Activated CD8-positive, alpha-beta memory T cell treated with anti-CD3 and anti-CD28 coated beads, Interleukin-2, amount 50 U/mL, for 4 hours (primary cell): ENCODE measurements at regions not wholly inside any gene's neighbourhood (a gene's known extent, or its start where the extent isn't known, plus 50 kb on each side); places are given as distances from the start of the nearest gene placed in this dataset.
"Not testable (repeated sequence)": the region's sequence is repeated elsewhere in the genome, so short reads cannot be mapped to it uniquely, and the experiment has no call there.

Source experiments
- DNase-seq: peaks from one replicate; pipeline ENCODE4 v3.0.0-alpha.2; 2020

GRCh38 chr4:9110700-9111099, 59.5 kb upstream of the FAM90A26 start:
- not testable (repeated sequence) for DNase-seq

DNA sequence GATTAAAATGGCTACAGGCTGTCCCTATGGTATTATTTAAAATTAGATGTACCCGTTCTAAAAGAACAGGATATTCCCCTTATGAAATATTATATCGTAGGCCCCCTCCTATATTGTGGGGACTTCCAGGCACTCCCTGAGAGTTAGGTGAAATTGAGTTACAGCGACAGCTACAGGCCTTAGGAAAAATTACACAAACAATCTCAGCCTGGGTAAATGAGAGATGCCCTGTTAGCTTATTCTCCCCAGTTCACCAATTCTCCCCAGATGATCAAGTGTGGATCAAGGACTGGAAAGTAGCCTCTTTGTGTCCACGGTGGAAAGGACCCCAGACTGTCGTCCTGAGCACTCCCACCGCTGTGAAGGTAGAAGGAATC, 67.1 kb upstream of the FAM90A26 start:
- not testable (repeated sequence) for DNase-seq

DNA sequence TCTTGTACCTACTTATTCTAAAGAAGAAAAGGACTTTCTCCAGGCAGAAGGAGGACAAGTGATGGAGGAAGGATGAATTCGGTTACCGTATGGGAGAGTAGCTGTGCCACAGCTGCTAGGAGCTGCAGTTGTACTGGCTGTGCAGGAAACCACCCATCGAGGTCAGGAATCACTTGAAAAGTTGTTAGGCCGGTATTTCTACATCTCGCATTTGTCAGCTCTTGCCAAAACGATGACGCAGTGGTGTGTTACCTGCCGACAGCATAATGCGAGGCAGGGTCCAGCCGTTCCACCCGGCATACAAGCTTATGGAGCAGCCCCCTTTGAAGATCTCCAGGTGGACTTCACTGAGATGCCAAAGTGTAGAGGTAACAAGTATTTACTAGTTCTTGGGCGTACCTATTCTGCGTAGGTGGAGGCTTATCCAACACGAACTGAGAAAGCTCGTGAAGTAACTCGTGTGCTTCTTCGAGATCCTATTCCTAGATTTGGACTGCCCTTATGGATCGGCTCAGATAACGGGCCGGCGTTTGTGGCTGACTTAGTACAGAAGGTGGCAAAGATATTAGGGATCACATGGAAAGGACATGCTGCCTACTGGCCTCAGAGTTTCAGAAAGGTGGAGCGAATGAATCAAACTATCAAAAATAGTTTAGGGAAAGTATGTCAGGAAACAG, 67.6 kb upstream of the FAM90A26 start:
- not testable (repeated sequence) for DNase-seq

DNA sequence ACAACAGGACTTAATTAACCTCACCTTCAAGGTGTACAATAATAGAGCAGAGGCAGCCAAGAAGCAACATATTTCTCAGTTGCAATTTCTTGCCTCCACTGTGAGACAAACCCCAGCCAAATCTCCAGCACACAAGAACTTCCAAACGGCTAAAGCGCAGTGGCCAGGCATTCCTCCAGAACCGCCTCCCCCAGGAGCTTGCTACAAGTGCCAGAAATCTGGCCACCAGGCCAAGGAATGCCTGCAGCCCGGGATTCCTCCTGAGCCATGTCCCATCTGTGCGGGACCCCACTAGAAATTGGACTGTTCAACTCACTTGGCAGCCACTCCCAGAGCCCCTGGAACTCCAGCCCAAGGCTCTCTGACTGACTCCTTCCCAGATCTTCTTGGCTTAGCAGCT, 73.9 kb upstream of the FAM90A26 start:
- DNase-seq, result not testable (repeated sequence)

GRCh38 chr4:9078796-9079195, 91.4 kb upstream of the FAM90A26 start:
- DNase-seq, result not testable (repeated sequence)

DNA sequence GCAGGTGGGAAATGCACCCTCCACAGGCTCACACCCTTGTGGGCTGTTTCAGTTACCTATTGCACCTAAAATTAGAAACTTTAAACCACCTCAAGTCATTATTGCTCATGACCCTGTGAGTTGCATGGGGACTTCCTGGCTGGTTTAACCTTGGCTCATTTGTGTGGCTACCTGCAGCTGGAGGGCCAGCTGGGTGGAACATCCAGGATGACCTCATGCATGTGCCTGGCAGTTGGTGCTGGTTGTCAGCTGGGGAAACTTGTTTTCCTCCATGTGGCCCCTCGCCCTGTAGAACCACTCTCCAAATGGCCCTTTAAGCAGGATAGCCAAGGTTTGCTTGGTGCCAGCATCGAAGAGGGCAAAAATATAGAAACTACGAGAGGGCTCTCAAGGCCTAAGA, 93.2 kb upstream of the FAM90A26 start:
- not testable (repeated sequence) for DNase-seq

DNA sequence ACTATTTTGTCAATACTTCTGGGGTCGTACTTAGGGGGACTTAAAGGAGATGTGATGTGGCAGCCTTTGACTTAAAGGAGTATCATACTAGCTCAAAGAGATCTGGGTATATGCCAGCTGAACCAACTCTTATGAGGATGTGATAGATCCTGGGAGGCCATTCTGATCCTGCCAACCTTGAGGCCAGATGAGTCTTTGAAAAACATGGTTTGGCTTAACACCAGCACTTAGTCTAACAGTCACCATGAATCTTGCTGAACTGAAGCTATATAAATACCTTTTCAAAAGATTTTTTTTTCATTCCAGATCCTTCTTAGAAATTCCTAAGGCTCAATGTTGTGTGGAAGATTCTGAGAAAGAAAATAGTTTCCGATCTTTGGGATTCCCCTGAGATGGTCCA, 93.7 kb upstream of the FAM90A26 start:
- DNase-seq, result not testable (repeated sequence)

GRCh38 chr4:9073371-9073770, 96.8 kb upstream of the FAM90A26 start:
- DNase-seq, result not testable (repeated sequence)

- not testable (repeated sequence) for DNase-seq
Measured at GRCh38 chr4:9072521-9073220, 97.5 kb upstream of the FAM90A26 start.

DNA sequence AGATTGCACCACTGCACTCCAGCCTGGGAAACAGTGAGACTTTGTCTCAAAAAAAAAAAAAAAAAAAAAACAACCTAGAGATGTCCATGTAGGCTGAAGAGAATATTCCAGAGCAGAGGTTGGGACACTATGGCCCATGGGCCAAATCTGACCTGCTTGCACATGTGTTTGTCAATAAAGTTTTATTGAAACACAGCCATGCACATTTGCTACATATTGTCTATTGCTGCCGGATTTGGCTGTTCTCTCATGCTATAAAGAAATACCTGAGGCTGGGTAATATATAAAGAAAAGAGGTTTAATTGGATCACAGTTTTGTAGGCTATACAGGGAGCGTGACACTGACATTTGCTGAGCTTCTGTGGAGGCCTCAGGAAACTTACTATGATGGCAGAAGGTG, 102.3 kb upstream of the FAM90A26 start:
- not testable (repeated sequence) for DNase-seq

DNA sequence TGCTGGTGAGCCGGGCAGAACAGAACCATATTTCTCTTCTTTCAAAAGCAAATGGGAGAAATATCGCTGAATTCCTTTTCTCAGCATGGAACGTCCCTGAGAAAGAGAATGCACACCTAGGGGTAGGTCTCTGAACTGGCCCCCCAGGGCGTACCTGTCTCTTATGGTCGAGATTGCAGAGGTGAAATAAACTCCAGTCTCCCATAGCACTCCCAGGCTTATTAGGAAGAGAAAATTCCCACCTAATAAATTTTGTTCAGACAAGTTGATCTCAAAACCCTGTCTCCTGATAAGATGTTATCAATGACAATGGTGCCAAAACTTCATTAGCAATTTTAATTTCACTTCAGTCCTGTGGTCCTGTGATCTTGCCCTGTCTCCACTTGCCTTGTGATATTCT, 106.6 kb upstream of the FAM90A26 start:
- not testable (repeated sequence) for DNase-seq

DNA sequence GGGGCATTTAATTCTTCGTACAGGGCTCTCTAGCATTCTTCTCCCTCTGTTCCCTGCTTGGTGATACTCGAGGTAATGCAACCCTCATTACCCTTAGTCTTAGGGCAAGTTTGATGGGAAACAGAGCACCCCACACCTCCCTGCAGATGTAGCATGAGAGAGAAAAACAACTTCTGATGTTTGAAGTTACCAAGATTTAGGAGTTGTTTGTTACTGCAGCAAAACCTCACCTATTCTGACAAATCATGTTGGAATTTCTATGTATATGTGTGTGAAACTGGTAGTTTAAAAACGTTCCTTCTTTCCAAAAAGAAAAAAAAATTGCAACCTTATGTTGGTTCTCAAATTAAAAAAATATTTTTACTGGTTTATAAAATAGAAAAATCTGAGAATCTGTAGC, 145.3 kb upstream of the FAM90A26 start:
- DNase-seq, result not testable (repeated sequence)

- DNase-seq, result not testable (repeated sequence)
Measured at GRCh38 chr4:9009792-9010191, 138.2 kb upstream of the HMX1 start.

DNA sequence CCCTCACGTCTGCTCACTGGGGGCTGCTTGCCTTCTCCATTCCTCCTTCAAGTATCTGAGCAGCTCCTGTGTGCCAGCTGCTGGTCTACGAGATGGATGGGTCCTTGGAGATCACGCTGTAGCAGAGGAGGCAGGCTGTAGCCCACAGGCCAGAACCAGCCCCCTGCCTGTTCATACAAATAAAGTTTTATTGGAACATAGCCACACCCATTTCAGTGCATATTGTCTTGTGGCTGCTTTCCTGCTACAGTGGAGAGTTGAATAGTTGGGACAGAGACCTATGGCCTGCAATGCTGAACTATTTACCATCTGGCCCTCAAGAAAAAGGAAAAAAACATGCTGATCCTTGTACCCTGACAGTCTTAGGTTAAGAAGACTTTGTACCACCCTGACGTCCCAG, 136.8 kb upstream of the HMX1 start:
- DNase-seq, result not testable (repeated sequence)

DNA sequence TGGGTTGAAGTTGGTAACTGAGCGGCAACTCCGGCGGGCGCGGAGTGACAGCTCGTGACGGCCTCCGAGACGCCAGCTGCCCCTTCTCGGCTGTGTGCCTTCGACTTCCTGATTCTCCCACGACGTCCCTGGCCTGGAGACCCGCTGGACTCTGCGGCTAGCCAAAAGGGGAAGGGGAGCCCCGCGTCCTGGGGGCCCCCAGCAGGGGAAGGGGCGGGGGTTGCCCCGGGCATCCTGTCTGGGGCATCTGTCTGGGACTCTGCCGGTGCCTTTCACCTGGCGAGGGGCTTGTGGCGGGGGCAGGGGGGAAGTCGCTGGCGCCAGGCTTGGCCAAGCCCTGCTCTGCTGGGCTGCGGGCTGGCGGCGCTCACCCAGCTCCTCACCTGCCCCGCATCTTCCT, 129.5 kb upstream of the HMX1 start:
- not testable (repeated sequence) for DNase-seq

- peak; percentile 42 for DNase-seq
Measured at GRCh38 chr4:9000505-9001001, 128.9 kb upstream of the HMX1 start.

- DNase-seq, result not testable (repeated sequence)
Measured at GRCh38 chr4:8992981-8993380, 121.3 kb upstream of the HMX1 start.

DNA sequence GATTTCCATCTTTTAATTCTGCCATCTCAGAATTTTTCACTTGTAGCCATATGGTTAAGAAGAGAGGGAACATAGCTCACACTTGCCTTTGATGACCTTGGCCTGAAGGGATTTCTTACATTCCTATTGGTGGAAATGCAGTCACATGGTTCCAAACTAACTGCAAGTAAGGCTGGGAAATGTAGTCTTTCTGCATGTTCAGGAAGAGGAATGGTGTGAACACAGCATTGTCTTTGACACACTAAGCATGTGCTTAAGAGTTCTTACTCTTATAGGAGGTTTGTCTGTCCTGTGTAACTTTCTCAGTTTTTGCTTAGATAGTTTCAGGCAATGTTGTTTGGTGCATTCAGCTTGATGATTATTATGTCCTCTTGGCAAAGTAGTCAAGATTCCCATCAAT, 119.8 kb upstream of the HMX1 start:
- not testable (repeated sequence) for DNase-seq

DNA sequence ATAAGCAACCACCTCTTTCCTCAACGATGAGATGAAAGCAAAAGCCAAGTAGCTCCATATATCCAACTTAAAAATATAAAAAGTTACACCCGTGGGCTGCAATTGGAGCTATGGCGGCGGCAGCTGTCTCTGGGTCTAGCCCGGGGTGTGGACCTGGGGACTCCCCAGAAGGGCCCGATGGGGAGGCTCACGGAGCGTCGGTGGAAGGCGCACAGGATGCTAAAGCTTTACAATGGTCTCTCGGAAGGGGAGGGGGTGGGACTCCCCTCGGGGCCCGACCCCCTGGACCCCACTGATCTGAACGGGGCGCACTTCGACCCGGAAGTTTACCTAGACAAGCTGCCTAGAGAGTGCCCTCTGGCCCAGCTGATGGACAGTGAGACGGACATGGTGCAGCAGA, 118.7 kb upstream of the HMX1 start:
- not testable (repeated sequence) for DNase-seq

GRCh38 chr4:8985786-8986185, 114.1 kb upstream of the HMX1 start:
- not testable (repeated sequence) for DNase-seq

DNA sequence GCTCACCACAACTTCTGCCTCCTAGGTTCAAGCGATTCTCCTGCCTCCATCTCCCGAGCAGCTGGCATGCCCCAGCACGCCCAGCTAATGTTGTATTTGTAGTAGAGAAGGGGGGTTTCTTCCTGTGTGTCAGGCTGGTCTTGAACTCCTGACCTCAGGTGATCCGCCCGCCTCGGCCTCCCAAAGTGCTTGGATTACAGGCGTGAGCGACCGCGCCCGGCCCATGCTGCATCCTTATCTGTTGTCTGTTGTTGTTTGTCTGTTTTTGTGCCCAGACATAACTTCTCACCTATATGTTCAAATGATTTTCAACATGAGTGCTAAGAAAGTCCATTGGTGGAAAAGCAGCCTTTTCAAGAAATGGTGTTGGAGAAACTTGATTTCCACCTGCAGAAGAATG, 113.0 kb upstream of the HMX1 start:
- DNase-seq, result not testable (repeated sequence)

DNA sequence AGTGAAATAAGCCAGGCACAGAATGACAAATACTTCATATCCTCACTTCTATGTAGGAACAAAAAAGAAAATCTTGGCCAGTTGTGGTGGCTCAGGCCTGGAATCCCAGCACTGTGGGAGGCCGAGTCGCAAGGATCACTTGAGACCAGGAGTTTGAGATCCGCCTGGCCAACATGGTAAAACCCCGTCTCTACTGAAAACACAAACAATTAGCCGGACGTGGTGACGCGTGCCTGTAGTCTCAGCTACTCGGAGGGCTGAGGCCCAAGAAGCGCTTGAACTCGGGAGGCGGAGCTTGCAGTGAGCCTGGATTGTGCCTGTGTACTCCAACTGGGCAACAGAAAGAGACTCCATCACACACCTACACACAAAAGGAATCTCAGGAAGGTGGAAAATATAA, 112.3 kb upstream of the HMX1 start:
- DNase-seq, result not testable (repeated sequence)

- not testable (repeated sequence) for DNase-seq
Measured at GRCh38 chr4:8976466-8977128, 105.0 kb upstream of the HMX1 start.

DNA sequence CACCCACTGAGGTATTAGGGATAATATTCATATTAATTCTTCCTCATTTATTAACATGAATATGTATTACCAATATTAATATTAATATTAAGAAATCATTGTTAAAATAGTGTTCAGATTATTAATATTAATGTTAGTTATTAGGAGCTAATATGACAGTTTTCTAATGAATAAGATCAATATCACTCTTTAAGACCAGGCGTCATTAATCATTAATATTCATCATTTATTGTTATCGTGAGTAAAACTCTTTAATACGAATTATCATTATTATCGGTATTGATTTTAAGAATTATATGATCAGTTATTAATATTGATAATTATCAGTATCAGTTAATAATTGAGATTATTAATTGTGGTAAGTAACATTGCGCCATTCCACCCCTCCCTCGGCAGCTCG, 101.0 kb upstream of the HMX1 start:
- DNase-seq, result not testable (repeated sequence)
